Fibroblast of villous mesenchyme (primary cell): ENCODE measurements at regions not wholly inside any gene's neighbourhood (a gene's known extent, or its start where the extent isn't known, plus 50 kb on each side); places are given as distances from the start of the nearest gene placed in this dataset.

Experiments used
- DNase-seq: peaks from one replicate; pipeline ENCODE4 v3.0.0-alpha.2; 2010; ENCODE audit warnings: low read depth
- H3K4me3 ChIP-seq: 2 replicates; pipeline ENCODE4 v1.5.1; 2011; ENCODE audit warnings: low read depth, mild to moderate bottlenecking, low read length
- CTCF ChIP-seq: IDR thresholded peaks from 2 replicates; pipeline ENCODE4 v1.5.1; 2012; ENCODE audit warnings: low read depth, mild to moderate bottlenecking, low read length; ENCODE audit not compliant: insufficient read depth

GRCh38 chr18:67608615-67609273 is 92.2 kb upstream of the DSEL start:
- DNase-seq, result peak; percentile 31
- TF ChIP-seq CTCF, result no peak
- no peak overlapping the region for H3K4me3 ChIP-seq

GRCh38 chr18:67608191-67608590 is 91.7 kb upstream of the DSEL start:
- H3K4me3 ChIP-seq, result no peak overlapping the region
- no peak for TF ChIP-seq CTCF
- no peak for DNase-seq

- H3K4me3 ChIP-seq, result no peak overlapping the region
- no peak for TF ChIP-seq CTCF
- peak; percentile 82 for DNase-seq
Measured at GRCh38 chr18:67600181-67601180, 84.0 kb upstream of the DSEL start.

- peak; percentile 92 for DNase-seq
- TF ChIP-seq CTCF, result no peak
- H3K4me3 ChIP-seq, result no peak overlapping the region
Measured at GRCh38 chr18:67599277-67599676, 82.8 kb upstream of the DSEL start.

GRCh38 chr18:67597759-67598158 is 81.2 kb upstream of the DSEL start:
- no peak for TF ChIP-seq CTCF
- no peak for DNase-seq
- no peak overlapping the region for H3K4me3 ChIP-seq

- no peak overlapping the region for H3K4me3 ChIP-seq
- TF ChIP-seq CTCF, result no peak
- no peak for DNase-seq
Measured at GRCh38 chr18:67596003-67596402, 79.5 kb upstream of the DSEL start.
